Effector memory CD4-positive, alpha-beta T cell (primary cell): ENCODE measurements at regions not wholly inside any gene's neighbourhood (a gene's known extent, or its start where the extent isn't known, plus 50 kb on each side); places are given as distances from the start of the nearest gene placed in this dataset.
"Not testable (repeated sequence)": the region's sequence is repeated elsewhere in the genome, so short reads cannot be mapped to it uniquely, and the experiment has no call there.

Experiments used
- DNase-seq, 3 donors: peaks; one replicate each; pipeline ENCODE4 v3.0.0-alpha.2; 2020
- H3K27ac ChIP-seq: 2 replicates; pipeline ENCODE4 v1.7.0; 2013; ENCODE audit warnings: mild to moderate bottlenecking, low read length, moderate library complexity; ENCODE audit not compliant: insufficient read depth, poor library complexity, severe bottlenecking
- H3K27me3 ChIP-seq: replicated peaks from 2 replicates; pipeline ENCODE4 v1.7.0; 2013; ENCODE audit warnings: mild to moderate bottlenecking, low read length; ENCODE audit not compliant: insufficient read depth, control insufficient read depth, poor library complexity, severe bottlenecking
- H3K36me3 ChIP-seq: 2 replicates; pipeline ENCODE4 v1.7.0; 2013; ENCODE audit warnings: mild to moderate bottlenecking, low read length, moderate library complexity; ENCODE audit not compliant: control insufficient read depth, insufficient read depth
- H3K4me1 ChIP-seq: 2 replicates; pipeline ENCODE4 v1.7.0; 2013; ENCODE audit warnings: low read length, mild to moderate bottlenecking; ENCODE audit not compliant: control insufficient read depth, insufficient read depth, poor library complexity, severe bottlenecking
- H3K4me3 ChIP-seq: 2 replicates; pipeline ENCODE4 v1.7.0; 2013; ENCODE audit warnings: low read length, low read depth, mild to moderate bottlenecking; ENCODE audit not compliant: insufficient read depth, poor library complexity, severe bottlenecking
- H3K9me3 ChIP-seq: 2 replicates; pipeline ENCODE4 v1.7.0; 2013; ENCODE audit warnings: mild to moderate bottlenecking, low read length, moderate library complexity; ENCODE audit not compliant: control insufficient read depth

DNA sequence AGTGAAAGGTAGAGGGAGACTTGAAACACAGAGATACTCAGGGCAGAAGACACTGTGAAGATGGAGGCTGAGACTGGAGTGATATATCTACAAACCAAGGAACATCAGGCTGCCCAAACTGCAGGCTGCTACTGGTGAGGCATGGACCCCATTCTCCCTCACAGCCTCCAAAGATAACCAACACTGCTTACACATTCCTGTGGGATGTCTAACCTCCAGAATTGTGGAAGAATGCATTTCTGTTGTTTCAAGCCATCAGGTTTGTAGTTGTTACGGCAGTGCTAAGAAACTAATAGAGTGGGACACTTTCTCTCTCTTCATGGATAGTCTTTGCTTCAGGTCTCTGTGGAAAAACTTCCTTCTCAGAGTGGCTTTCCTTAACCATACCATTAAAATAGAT is 182.6 kb upstream of the TMEM106B start:
- Histone ChIP-seq H3K9me3 (no peaks in the 10 kb centered on the region), H3K36me3 (no peaks in the 10 kb centered on the region), H3K4me1 (no peaks in the 10 kb centered on the region), H3K4me3 (no peak overlapping the region), H3K27me3 (no peaks in the 10 kb centered on the region), H3K27ac (no peak overlapping the region)
- no peak for DNase-seq

DNA sequence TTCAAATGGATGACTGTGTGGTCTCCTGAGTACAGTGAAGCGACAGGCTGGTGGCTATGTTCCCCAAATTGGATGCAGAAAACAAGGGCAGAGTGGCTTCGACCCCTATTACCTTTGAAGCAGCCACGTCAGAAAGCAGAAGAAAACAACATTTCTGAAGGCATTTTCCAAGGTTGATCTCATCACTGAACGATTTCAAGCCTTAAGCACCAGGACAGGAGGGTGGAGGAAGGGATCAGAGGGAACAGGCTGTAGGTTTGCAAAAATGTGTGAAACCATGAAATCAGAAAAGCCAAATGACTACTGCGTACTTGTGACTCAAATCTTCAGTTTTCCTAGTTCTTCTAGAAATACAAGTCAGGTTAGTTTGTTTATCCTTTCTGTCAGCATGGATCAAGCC is 181.0 kb upstream of the TMEM106B start:
- DNase-seq: no peak
- Histone ChIP-seq H3K36me3 (no peaks in the 10 kb centered on the region), H3K27me3 (no peaks in the 10 kb centered on the region), H3K27ac (no peak overlapping the region), H3K4me3 (no peak overlapping the region), H3K4me1 (no peaks in the 10 kb centered on the region), H3K9me3 (no peaks in the 10 kb centered on the region)

DNA sequence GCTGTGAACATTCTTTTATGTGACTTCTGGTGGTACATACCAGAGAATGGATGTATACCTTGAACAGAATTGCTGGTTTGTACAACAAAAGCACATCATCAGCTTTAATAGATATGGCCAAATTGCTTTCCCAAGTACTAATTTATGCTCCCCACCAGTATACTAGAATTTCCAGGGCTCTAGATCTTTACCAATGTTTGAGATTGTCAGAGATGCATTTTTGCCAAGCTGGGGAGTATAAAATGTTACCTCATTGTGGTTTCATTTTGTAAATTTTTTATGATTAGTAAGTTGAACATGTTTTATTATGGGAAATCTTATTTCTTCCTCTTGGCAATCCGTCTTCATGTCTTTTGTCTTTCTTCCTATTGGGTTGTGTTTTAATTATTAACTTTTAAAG is 179.9 kb upstream of the TMEM106B start:
- Histone ChIP-seq H3K36me3 (no peaks in the 10 kb centered on the region), H3K9me3 (no peaks in the 10 kb centered on the region), H3K27ac (no peak overlapping the region), H3K4me1 (no peaks in the 10 kb centered on the region), H3K4me3 (no peak overlapping the region), H3K27me3 (no peaks in the 10 kb centered on the region)
- DNase-seq: no peak

DNA sequence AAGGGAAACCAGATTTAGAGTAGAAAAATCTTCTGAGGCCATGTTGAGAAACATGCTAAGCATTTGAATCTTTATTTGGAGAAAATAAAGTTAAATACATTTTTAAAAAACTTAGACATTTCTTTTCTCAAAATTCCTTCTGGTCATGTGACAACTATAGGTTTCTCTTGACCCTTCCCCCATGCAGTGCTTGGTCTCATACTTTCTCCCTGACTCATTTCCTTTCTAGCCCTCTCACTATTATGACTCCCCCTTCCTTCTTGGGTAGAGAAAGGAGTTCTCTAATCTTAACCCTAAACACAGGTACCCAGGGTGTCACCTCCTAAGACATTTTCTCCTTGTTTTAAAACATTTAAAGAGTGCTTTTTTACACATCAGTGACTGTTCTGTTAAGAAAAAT is 179.5 kb upstream of the TMEM106B start:
- no peak overlapping the region for H3K27ac ChIP-seq
- H3K36me3 ChIP-seq: no peaks in the 10 kb centered on the region
- H3K9me3 ChIP-seq: no peaks in the 10 kb centered on the region
- DNase-seq: no peak
- H3K4me3 ChIP-seq: no peak overlapping the region
- H3K4me1 ChIP-seq: no peaks in the 10 kb centered on the region
- no peaks in the 10 kb centered on the region for H3K27me3 ChIP-seq

DNA sequence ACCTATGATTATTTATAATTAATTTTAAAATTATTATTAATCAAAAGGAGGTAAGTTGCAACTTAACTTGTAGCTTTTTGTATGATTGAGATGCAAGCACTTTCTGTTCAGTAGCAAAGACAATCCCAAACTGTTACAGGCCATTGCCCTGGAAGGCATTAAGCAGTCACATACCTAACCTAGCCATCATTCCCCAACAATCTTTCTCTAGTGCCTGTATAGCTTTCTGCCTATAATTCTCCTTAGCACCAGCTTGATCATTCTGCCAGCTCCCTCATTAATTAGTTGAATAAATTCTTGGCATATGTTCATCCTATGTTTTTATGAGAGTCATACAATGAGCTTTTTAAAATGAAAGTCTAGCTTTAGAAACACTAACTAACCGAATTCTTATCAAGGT is 178.9 kb upstream of the TMEM106B start:
- Histone ChIP-seq H3K9me3 (no peaks in the 10 kb centered on the region), H3K4me3 (no peak overlapping the region), H3K4me1 (no peaks in the 10 kb centered on the region), H3K27me3 (no peaks in the 10 kb centered on the region), H3K36me3 (no peaks in the 10 kb centered on the region), H3K27ac (no peak overlapping the region)
- no peak for DNase-seq

DNA sequence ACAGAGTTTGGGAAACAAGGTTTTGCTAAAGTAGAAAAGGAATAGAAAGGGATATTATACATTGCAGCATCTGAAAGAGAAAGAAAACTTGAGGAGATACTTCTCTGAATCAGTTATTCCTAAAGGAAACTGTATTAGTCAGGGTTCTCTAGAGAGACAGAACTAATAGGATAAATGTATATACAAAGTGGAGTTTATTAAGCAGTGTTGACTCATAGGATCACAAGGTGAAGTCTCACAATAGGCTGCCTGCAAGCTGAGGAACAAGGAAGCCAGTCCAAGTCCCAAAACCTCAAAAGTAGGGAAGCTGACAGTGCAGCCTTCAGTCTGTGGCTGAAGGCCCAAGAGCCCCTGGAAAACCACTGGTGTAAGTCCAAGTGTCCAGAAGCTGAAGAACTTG is 167.6 kb upstream of the TMEM106B start:
- H3K4me1 ChIP-seq, H3K4me3 ChIP-seq, H3K36me3 ChIP-seq, H3K27ac ChIP-seq, DNase-seq, H3K27me3 ChIP-seq, H3K9me3 ChIP-seq: not testable (repeated sequence)

DNA sequence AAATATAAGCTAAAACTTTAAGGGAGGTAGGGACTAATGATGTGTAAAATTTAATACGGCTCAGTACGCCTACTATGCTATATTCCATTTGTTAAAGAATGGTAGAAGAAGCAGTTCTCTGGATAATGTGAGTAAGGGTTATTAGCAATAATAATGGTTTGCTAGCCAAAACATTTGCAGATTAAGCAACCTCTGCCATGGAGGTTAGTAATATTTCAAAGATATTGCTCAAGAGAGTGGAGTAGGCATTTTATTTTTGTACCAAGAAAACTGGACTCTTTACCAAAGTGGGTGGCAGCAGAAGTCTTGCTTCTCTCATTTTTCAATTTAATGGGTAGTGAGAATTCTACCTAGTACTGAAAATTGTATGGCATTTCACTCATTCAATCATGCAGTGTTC is 158.9 kb upstream of the TMEM106B start:
- H3K4me1 ChIP-seq: no peaks in the 10 kb centered on the region
- no peaks in the 10 kb centered on the region for H3K36me3 ChIP-seq
- no peaks in the 10 kb centered on the region for H3K27me3 ChIP-seq
- no peak overlapping the region for H3K4me3 ChIP-seq
- no peak overlapping the region for H3K27ac ChIP-seq
- no peak for DNase-seq
- H3K9me3 ChIP-seq: no peaks in the 10 kb centered on the region

DNA sequence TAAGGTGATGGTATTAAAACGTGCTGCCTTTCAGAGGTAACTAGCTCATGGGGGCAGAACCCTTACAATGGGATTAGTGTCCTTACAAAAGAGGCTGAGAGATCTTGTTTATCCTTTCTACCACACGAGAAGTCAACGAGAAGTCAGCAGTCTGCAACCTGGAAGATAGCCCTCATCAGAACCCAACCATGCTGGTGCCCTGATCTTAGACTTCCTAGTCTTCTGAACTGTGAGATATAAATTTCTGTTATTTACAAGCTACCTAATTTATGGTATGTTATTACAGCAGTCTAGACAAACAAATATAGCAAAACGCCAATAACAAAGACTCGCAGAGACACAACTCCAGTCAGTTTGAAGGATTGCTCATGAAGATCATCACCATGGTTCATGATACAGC is 157.5 kb upstream of the TMEM106B start:
- no peaks in the 10 kb centered on the region for H3K9me3 ChIP-seq
- H3K4me3 ChIP-seq: no peak overlapping the region
- DNase-seq: no peak
- H3K27ac ChIP-seq: no peak overlapping the region
- no peaks in the 10 kb centered on the region for H3K4me1 ChIP-seq
- H3K36me3 ChIP-seq: no peaks in the 10 kb centered on the region
- no peaks in the 10 kb centered on the region for H3K27me3 ChIP-seq

DNA sequence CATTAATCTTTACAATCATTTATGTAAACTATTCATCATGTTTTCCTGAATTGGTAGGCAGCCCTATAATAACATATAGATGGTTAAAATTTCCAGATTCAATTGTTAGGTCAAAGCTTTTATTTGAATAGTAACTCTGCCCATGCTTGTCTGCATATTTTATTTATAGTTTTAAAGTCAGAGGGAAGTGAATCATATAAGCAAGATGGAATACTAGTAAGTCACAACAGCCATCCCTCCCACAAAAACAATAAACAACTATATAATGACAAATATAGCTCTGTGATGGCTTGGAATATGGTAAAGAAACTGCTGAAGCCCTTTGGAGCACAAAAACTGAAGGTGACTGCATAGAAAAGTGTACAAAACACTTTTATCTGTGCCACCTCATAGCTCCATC is 156.3 kb upstream of the TMEM106B start:
- Histone ChIP-seq H3K36me3 (no peaks in the 10 kb centered on the region), H3K27me3 (no peaks in the 10 kb centered on the region), H3K27ac (no peak overlapping the region), H3K4me3 (no peak overlapping the region), H3K9me3 (no peaks in the 10 kb centered on the region), H3K4me1 (no peaks in the 10 kb centered on the region)
- no peak for DNase-seq

DNA sequence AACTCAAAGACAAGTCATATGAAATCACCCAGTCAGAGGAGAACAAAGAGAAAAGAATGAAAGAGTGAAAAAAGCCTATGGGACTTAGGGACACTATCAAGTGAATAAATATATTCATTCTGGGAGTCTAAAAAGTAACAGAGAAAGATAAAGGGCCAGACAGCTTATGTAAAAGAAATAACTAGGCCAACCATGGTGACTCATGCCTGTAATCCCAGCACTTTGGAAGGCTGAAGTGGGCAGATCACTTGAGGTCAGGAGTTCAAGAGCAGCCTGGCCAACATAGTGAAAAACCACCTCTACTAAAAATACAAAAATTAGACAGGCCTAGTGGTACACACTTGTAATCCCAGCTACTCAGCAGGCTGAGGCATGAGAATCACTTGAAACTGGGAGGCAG is 154.7 kb upstream of the TMEM106B start:
- Histone ChIP-seq H3K4me3 (no peak overlapping the region), H3K36me3 (no peaks in the 10 kb centered on the region), H3K4me1 (no peaks in the 10 kb centered on the region), H3K27me3 (no peaks in the 10 kb centered on the region), H3K9me3 (no peaks in the 10 kb centered on the region), H3K27ac (no peak overlapping the region)
- DNase-seq: no peak

DNA sequence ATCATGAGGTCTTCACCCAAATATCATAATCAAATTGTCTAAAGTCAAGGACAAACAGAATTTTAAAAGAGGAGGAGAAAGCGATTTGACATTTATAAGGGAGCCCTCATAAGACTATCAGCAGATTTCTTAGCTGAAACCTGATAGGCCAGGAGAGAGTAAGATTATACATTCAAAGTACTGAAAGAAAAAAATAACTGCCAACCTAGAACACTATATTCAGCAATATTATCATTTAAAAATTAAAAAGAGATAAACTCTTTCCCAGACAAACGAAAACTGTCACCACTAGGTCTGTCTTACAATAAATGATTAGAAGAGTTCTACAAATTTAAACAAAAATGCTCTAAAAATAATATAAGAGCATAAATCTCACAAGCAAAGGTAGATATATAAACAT is 154.1 kb upstream of the TMEM106B start:
- Histone ChIP-seq H3K4me3 (no peak overlapping the region), H3K9me3 (no peaks in the 10 kb centered on the region), H3K36me3 (no peaks in the 10 kb centered on the region), H3K27ac (no peak overlapping the region), H3K4me1 (no peaks in the 10 kb centered on the region), H3K27me3 (no peaks in the 10 kb centered on the region)
- DNase-seq: no peak
